GM18498 (cell line): ENCODE measurements at regions not wholly inside any gene's neighbourhood (a gene's known extent, or its start where the extent isn't known, plus 50 kb on each side); places are given as distances from the start of the nearest gene placed in this dataset.
A peak's percentile ranks its signal among the peaks of the same experiment; 100 is the strongest.

Source experiments
- ATAC-seq: cut with Tn5 transposase; IDR thresholded peaks from one replicate; pipeline ENCODE4 v1.9.1; 2021; ENCODE audit warnings: mild to moderate bottlenecking, moderate library complexity; ENCODE audit not compliant: unreplicated experiment

- no peak for ATAC-seq
Measured at GRCh38 chr10:46227571-46227935, 59.2 kb upstream of the ANTXRL start.

- ATAC-seq: peak; percentile 22
Measured at GRCh38 chr10:46227936-46228562, 58.7 kb upstream of the ANTXRL start.

GRCh38 chr10:46228563-46229071, 58.2 kb upstream of the ANTXRL start:
- peak; percentile 73 for ATAC-seq

- no peak for ATAC-seq
Measured at GRCh38 chr10:46229144-46229563, 57.6 kb upstream of the ANTXRL start.

- ATAC-seq: no peak
Measured at GRCh38 chr10:46230615-46231014, 56.2 kb upstream of the ANTXRL start.

GRCh38 chr10:46231087-46231486, 55.7 kb upstream of the ANTXRL start:
- ATAC-seq: no peak

GRCh38 chr10:46232084-46232483, 54.7 kb upstream of the ANTXRL start:
- ATAC-seq: no peak

GRCh38 chr10:46232666-46233065, 54.1 kb upstream of the ANTXRL start:
- no peak for ATAC-seq

- no peak for ATAC-seq
Measured at GRCh38 chr10:46233181-46233580, 53.6 kb upstream of the ANTXRL start.

GRCh38 chr10:46234026-46234425, 52.8 kb upstream of the ANTXRL start:
- ATAC-seq: no peak

GRCh38 chr10:46234431-46235060, 52.3 kb upstream of the ANTXRL start:
- ATAC-seq: no peak

GRCh38 chr10:46235705-46236545, 50.9 kb upstream of the ANTXRL start:
- no peak for ATAC-seq

GRCh38 chr10:46236546-46236887, 50.3 kb upstream of the ANTXRL start:
- no peak for ATAC-seq

GRCh38 chr10:46236941-46237681, 49.7 kb upstream of the ANTXRL start:
- no peak for ATAC-seq
